DMS79 treated with DMSO at 0.1 percent for 48 hours (cell line): ENCODE measurements at regions not wholly inside any gene's neighbourhood (a gene's known extent, or its start where the extent isn't known, plus 50 kb on each side); places are given as distances from the start of the nearest gene placed in this dataset.

ENCODE experiments used
- DNase-seq: peaks from one replicate; lab custom pipeline; 2025; lab: John Stamatoyannopoulos, UW

GRCh38 chr7:155870334-155871180 is 58.3 kb upstream of the SHH start:
- DNase-seq = no peak

- DNase-seq = no peak
These were observed 57.5 kb upstream of the SHH start for GRCh38 chr7:155869784-155870076.

DNA sequence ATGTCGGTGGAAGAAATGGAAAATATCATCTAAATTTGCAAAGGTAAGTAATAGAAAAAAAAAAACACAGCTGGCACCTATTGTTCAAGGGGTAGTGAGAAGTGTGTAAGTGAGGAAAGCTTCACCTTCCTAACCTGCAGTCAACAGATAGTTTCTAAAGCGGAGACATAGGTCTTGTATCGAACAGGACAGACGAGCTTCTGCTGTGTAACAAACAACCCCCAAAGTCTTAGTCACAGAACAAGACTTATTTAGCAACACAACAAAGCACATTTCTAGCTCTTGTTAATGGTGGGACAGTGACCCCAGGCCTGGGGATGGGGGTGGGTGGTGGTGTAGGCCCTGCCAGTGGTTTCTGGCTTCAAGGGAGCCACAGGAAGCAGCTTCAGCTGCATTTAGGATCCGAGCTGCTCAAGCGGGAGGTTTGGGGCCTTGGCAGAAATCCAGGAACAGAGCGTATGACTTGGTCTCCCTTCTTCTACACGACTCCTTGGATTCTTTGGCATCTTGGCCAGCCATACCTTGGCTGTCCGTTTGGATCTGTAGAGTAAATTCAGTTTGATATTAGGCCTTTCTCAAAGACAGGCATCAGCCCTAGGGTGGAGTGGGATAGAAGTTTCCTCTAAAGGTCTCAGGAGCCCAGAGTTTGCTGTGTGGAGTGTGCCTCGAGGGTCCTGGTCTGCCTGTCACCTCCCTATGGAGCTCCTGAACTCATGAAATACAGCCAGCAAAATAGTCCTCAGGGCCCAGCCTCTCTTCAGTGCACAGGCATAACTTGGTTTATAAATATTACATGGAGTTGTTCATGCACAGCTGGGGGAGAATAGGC is 56.9 kb upstream of the SHH start:
- DNase-seq = no peak

DNA sequence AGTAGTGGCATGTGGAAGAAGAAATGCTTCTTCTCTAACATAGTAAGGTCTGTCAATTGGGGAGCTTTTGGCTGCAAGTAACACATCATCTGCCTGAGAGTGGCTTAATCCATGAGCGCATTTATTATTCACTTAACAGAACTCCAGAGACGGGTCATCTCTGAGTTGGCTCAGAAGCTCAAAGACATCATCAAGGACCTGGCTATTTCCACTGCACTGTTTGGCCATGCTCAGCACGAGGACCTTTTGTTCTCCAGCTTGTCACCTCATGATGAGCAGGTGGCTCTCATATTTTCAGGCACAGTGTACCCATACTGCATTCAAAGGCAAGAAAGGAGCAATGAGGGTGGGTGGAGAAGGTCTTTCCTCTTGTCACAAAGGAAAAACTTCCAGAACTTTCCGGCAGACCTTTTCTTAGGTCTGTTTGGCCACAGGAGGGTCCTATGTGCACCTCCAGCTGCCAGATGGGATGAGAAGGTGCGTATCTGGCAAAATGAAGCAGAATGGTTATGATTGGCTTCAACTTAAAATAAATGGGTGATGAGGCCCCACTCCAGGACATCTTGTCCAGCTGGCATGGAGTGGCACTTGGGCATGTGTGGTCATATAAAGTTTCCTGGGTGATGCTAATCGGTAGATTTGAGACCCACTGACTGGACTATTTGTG is 55.6 kb upstream of the SHH start:
- no peak for DNase-seq

DNA sequence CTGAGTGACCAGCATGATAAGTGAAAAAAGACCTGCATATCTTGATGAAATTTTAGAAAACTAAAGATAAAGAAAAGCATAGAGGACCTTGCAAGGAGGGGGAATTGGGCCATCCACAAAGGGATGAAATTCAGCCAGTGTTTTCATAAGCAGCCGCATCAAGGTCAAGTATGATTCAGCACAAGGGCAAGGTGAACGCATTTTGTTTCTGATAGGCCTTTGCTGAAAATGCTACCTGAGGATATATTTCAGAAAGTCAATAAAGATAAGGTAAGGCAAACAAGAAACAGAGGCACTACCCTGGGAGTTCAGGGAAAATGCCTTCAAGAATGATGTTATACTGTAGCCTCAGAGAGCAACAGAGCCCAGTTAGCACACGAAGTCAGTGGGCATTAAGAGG is 55.0 kb upstream of the SHH start:
- no peak for DNase-seq

DNA sequence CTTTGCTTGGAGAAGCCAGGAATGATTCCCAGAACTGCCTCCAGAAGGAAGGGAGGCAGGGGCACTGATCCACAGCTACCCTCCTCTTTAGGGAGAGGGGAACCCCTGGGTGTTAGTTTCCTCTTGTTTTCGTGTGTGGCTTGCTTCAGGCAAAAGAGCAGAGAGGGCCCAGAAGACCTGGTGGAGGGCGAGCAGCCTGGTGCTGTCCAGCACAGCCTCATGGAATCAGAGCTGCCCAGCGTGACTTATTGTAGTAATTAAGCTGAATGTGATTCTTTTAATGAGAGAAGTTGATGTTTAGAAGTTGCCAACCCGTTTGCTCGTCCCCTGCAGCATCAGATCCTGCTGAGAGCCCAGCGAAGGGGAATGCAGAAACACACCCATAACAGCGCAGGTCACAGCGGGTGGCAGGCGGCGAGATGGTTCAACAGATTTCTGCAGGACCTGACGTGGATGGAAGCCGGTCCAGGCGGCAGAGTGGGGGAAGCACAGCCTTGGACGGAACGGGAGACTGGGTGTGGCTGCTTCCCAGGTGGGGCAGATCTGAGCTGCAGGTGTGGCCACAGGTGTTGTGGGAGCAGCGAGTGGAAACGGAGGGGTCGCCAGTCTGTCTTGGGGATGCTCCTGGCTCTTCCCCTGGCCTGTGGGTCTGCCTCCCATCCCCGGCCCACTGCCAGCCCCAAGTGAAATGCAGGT is 53.7 kb upstream of the SHH start:
- DNase-seq = no peak

GRCh38 chr7:155864991-155865690 is 52.9 kb upstream of the SHH start:
- DNase-seq = no peak

- no peak for DNase-seq
These were observed 52.2 kb upstream of the SHH start for GRCh38 chr7:155864271-155864985.

DNA sequence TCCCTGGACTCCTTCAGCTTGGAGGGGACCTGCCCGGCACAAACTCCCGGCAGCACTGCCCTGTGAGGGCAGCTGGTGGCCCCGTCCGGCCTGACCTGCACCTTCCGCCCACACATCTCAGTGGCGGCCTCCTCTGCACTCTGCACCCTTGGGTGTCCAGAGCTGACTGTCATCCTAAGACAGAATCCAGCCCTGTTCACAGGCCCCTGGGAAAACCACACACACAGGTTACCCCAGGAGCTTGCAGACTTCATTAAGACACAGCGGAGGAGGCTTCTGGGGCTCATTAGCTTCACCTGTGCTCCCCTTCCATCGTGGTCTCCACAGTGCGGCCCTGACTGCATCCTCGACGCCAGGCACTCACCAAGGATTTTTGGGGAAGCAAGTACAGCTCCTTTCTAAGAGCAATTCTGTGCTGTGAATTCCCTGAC is 51.5 kb upstream of the SHH start:
- DNase-seq = no peak

GRCh38 chr7:155862123-155862892 is 50.0 kb upstream of the SHH start:
- no peak for DNase-seq
